IMR-90 (cell line): ENCODE measurements at regions not wholly inside any gene's neighbourhood (a gene's known extent, or its start where the extent isn't known, plus 50 kb on each side); places are given as distances from the start of the nearest gene placed in this dataset.

Experiments used
- ATAC-seq: fragments of 200-7000 bp; cut with Tn5 transposase; 2 replicates; pipeline ENCODE4 v1.9.1; 2020; ENCODE audit warnings: low read depth, mild to moderate bottlenecking, moderate library complexity
- BruUV-seq: library from RNA; stranded (reverse); fragments of 400-500 nt; replicated peaks from 2 replicates; lab custom pipeline; 2021; lab: Mats Ljungman, UMichigan
- CTCF ChIA-PET: fragments of 300-600 bp; formaldehyde crosslinking; extraction: SDS; loops from one replicate; lab custom pipeline; 2021; ENCODE audit warnings: antibody characterized with exemption; lab: Yijun Ruan, JAX
- POLR2A ChIA-PET: fragments of 300-600 bp; sonication (Branson Sonifier 250); formaldehyde crosslinking; loops from one replicate; lab custom pipeline; 2022; ENCODE audit warnings: antibody characterized with exemption; ENCODE audit not compliant: unreplicated experiment; lab: Charles Lee
- DNase-seq: peaks from one replicate; pipeline ENCODE4 v3.0.0; 2013
- H2AFZ ChIP-seq: replicated peaks from 2 replicates; pipeline ENCODE3; 2013; ENCODE audit warnings: low read length, mild to moderate bottlenecking; ENCODE audit not compliant: poor library complexity
- H2AK5ac ChIP-seq: 2 replicates; pipeline ENCODE4 v1.6.1; 2013; ENCODE audit warnings: low read depth, low read length, inconsistent platforms
- H2AK9ac ChIP-seq: replicated peaks from 2 replicates; pipeline ENCODE3; 2013; ENCODE audit warnings: mild to moderate bottlenecking, low read depth, low read length, moderate library complexity; ENCODE audit not compliant: poor library complexity
- H2BK120ac ChIP-seq: 2 replicates; pipeline ENCODE4 v1.6.1; 2013; ENCODE audit warnings: low read depth, low read length, inconsistent platforms
- H2BK15ac ChIP-seq: 3 replicates; pipeline ENCODE4 v1.6.1; 2013; ENCODE audit warnings: low read depth, low read length, inconsistent platforms
- H2BK20ac ChIP-seq: 2 replicates; pipeline ENCODE4 v1.6.1; 2013; ENCODE audit warnings: low read depth, mild to moderate bottlenecking, inconsistent platforms, low read length, moderate library complexity
- H2BK5ac ChIP-seq: 2 replicates; pipeline ENCODE4 v1.6.1; 2013; ENCODE audit warnings: mild to moderate bottlenecking, low read depth, low read length, inconsistent platforms; ENCODE audit not compliant: poor library complexity, severe bottlenecking
- H3K14ac ChIP-seq: replicated peaks from 2 replicates; pipeline ENCODE4 v1.6.1; 2013; ENCODE audit warnings: low read depth, low read length, inconsistent platforms
- H3K18ac ChIP-seq: 2 replicates; pipeline ENCODE4 v1.6.1; 2013; ENCODE audit warnings: low read depth, low read length, control low read depth
- H3K23ac ChIP-seq: 2 replicates; pipeline ENCODE4 v1.6.1; 2013; ENCODE audit warnings: low read depth, low read length, inconsistent platforms
- H3K27ac ChIP-seq: 2 replicates; pipeline ENCODE4 v1.5.1; 2013; ENCODE audit warnings: mild to moderate bottlenecking, control low read depth, low read length; ENCODE audit not compliant: insufficient read depth
- H3K27me3 ChIP-seq: 2 replicates; pipeline ENCODE4 v1.6.1; 2013; ENCODE audit warnings: low read length; ENCODE audit not compliant: control insufficient read depth, insufficient read depth
- H3K36me3 ChIP-seq: 2 replicates; pipeline ENCODE4 v1.6.1; 2013; ENCODE audit warnings: low read length, mixed read lengths; ENCODE audit not compliant: control insufficient read depth, insufficient read depth
- H3K4ac ChIP-seq: 2 replicates; pipeline ENCODE4 v1.6.1; 2013; ENCODE audit warnings: low read depth, low read length, inconsistent platforms
- H3K4me1 ChIP-seq: 2 replicates; pipeline ENCODE4 v1.6.1; 2013; ENCODE audit warnings: low read length, mixed read lengths; ENCODE audit not compliant: control insufficient read depth, insufficient read depth
- H3K4me2 ChIP-seq: 2 replicates; pipeline ENCODE4 v1.6.1; 2013; ENCODE audit warnings: low read depth, mild to moderate bottlenecking, control low read depth, low read length, moderate library complexity
- H3K4me3 ChIP-seq: 2 replicates; pipeline ENCODE4 v1.5.1; 2013; ENCODE audit warnings: low read depth, mild to moderate bottlenecking, control low read depth, low read length, moderate library complexity; ENCODE audit not compliant: insufficient read depth
- H3K56ac ChIP-seq: 2 replicates; pipeline ENCODE4 v1.6.1; 2013; ENCODE audit warnings: low read length, inconsistent platforms; ENCODE audit not compliant: insufficient read depth; ENCODE audit errors: extremely low read depth
- H3K79me1 ChIP-seq, 2 experiments: 2 replicates each; pipeline ENCODE4 v1.6.1; 2013; ENCODE audit warnings: low read length in 2 of 2, inconsistent platforms in 1 of 2, low read depth in 1 of 2
- H3K9ac ChIP-seq: 2 replicates; pipeline ENCODE4 v1.6.1; 2013; ENCODE audit warnings: low read depth, low read length, control low read depth
- H3K9me1 ChIP-seq: 2 replicates; pipeline ENCODE4 v1.6.1; 2013; ENCODE audit warnings: low read length, inconsistent platforms; ENCODE audit not compliant: insufficient read depth
- H3K9me3 ChIP-seq: 2 replicates; pipeline ENCODE4 v1.6.1; 2013; ENCODE audit warnings: low read length; ENCODE audit not compliant: control insufficient read depth, insufficient read depth
- H4K20me1 ChIP-seq: 2 replicates; pipeline ENCODE4 v1.6.1; 2013; ENCODE audit warnings: low read length, inconsistent platforms; ENCODE audit not compliant: insufficient read depth
- H4K5ac ChIP-seq: 2 replicates; pipeline ENCODE4 v1.6.1; 2013; ENCODE audit warnings: mild to moderate bottlenecking, low read depth, low read length, control low read depth
- H4K8ac ChIP-seq, 2 experiments: 2 replicates each; pipeline ENCODE4 v1.6.1; 2013; ENCODE audit warnings: low read depth in 2 of 2, low read length in 2 of 2, control low read depth in 1 of 2, inconsistent platforms in 1 of 2
- H4K91ac ChIP-seq: 2 replicates; pipeline ENCODE4 v1.6.1; 2013; ENCODE audit warnings: low read depth, low read length, inconsistent platforms; ENCODE audit not compliant: insufficient read depth
- CHD1 ChIP-seq: IDR thresholded peaks from 2 replicates; pipeline ENCODE4 v1.6.1; 2012; ENCODE audit warnings: low read depth, low read length, improper control_type of control experiment
- CTCF ChIP-seq: conservative IDR thresholded peaks from 2 replicates; pipeline ENCODE4 v1.5.1; 2012; ENCODE audit warnings: mild to moderate bottlenecking, low read depth, low read length, improper control_type of control experiment
- FOS ChIP-seq: fragments of 150-350 bp; IDR thresholded peaks from 2 replicates; pipeline ENCODE4 v1.6.1; 2016; ENCODE audit warnings: low read depth, low read length
- MAZ ChIP-seq: IDR thresholded peaks from 2 replicates; pipeline ENCODE4 v1.6.1; 2012; ENCODE audit warnings: low read depth, mild to moderate bottlenecking, low read length, improper control_type of control experiment, moderate library complexity, borderline replicate concordance
- RCOR1 ChIP-seq: IDR thresholded peaks from 2 replicates; pipeline ENCODE4 v1.6.1; 2012; ENCODE audit warnings: mild to moderate bottlenecking, low read length, improper control_type of control experiment; ENCODE audit not compliant: insufficient replicate concordance
- dilution Hi-C: fragments of 300-500 bp; cut with HindIII; formaldehyde crosslinking; loops from one replicate; pipeline ENCODE4 v1.14.3; 2018; ENCODE audit warnings: low sequenced_read_pairs; ENCODE audit not compliant: unreplicated experiment
- in situ Hi-C: fragments of 300-500 bp; cut with MboI; formaldehyde crosslinking; loops from 3 replicates; pipeline ENCODE4 v1.14.3; 2019; ENCODE audit warnings: low sequenced_read_pairs, inconsistent platforms, mixed read lengths
- intact Hi-C: fragments of 100-400 bp; cut with micrococcal nuclease; formaldehyde crosslinking; loops from 2 replicates; pipeline ENCODE4 v1.10.0; 2022
- TF ChIP-seq, protein P1 (sequence below): fragments of 150-350 bp; IDR thresholded peaks from 2 replicates; pipeline ENCODE4 v1.6.1; 2017; ENCODE audit warnings: mild to moderate bottlenecking, antibody characterized with exemption, low read length, low read depth

- ChIA-PET POLR2A (no interaction called here), CTCF (interaction anchor here (0.8 kb wide), 1 partner anchor 1543 kb away, joined by 3 read pairs; no protein-coding TSS in a partner anchor)
- no peak overlapping the region for H3K9ac ChIP-seq
- no peak overlapping the region for H3K23ac ChIP-seq
- H4K8ac ChIP-seq: no peak overlapping the region
- H2BK20ac ChIP-seq: no peak overlapping the region
- in situ Hi-C loops (no loop called here), intact Hi-C loops (no loop called here), dilution Hi-C loops (no loop called here)
- no peak for ATAC-seq
- H3K36me3 ChIP-seq: no peaks in the 10 kb centered on the region
- no peak overlapping the region for H2BK15ac ChIP-seq
- H3K4me2 ChIP-seq: no peak overlapping the region
- no peaks in the 10 kb centered on the region for H3K27me3 ChIP-seq
- H2AFZ ChIP-seq: no peak overlapping the region
- H4K20me1 ChIP-seq: no peaks in the 10 kb centered on the region
- no peaks in the 10 kb centered on the region for H3K4me1 ChIP-seq
- H3K4me3 ChIP-seq: no peak overlapping the region
- H2BK120ac ChIP-seq: no peak overlapping the region
- H4K91ac ChIP-seq: no peak overlapping the region
- H3K4ac ChIP-seq: no peak overlapping the region
- no peak overlapping the region for H3K14ac ChIP-seq
- no peak overlapping the region for H2BK5ac ChIP-seq
- BruUV-seq: no TSS peak
- H3K9me3 ChIP-seq: no peaks in the 10 kb centered on the region
- no peaks in the 10 kb centered on the region for H3K79me1 ChIP-seq
- no peaks in the 10 kb centered on the region for H3K9me1 ChIP-seq
- H2AK5ac ChIP-seq: no peak overlapping the region
- no peak overlapping the region for H3K56ac ChIP-seq
- no peak for TF ChIP-seq MAZ
- TF ChIP-seq CHD1: no peak
- TF ChIP-seq, protein P1, sequence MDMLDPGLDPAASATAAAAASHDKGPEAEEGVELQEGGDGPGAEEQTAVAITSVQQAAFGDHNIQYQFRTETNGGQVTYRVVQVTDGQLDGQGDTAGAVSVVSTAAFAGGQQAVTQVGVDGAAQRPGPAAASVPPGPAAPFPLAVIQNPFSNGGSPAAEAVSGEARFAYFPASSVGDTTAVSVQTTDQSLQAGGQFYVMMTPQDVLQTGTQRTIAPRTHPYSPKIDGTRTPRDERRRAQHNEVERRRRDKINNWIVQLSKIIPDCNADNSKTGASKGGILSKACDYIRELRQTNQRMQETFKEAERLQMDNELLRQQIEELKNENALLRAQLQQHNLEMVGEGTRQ: no peak
- no peak for TF ChIP-seq FOS
- TF ChIP-seq RCOR1: no peak
- no peak for TF ChIP-seq CTCF
- DNase-seq: no peak
- H4K5ac ChIP-seq: no peak overlapping the region
- no peak overlapping the region for H2AK9ac ChIP-seq
- no peak overlapping the region for H3K18ac ChIP-seq
- H3K27ac ChIP-seq: no peak overlapping the region
Observed at GRCh38 chr3:152656972-152657355, 178.0 kb upstream of the P2RY1 start.
